Motor neuron (in vitro differentiated cells): ENCODE measurements at regions not wholly inside any gene's neighbourhood (a gene's known extent, or its start where the extent isn't known, plus 50 kb on each side); places are given as distances from the start of the nearest gene placed in this dataset.
"Not testable (repeated sequence)": the region's sequence is repeated elsewhere in the genome, so short reads cannot be mapped to it uniquely, and the experiment has no call there.

Experiments
- ATAC-seq, 8 experiments: fragments of 200-7000 bp; cut with Tn5 transposase; replicated peaks in 6 of 8; 2 replicates each; pipeline ENCODE4 v1.8.0; 2021; ENCODE audit warnings: mild to moderate bottlenecking in 8 of 8, moderate library complexity in 8 of 8
- H3K27ac ChIP-seq, 2 donors: fragments of 250-450 bp; sonication (Bioruptor Pico); 2 replicates each; pipeline ENCODE4 v1.9.0; 2021; ENCODE audit warnings: antibody characterized with exemption in 2 of 2, mild to moderate bottlenecking in 2 of 2, moderate library complexity in 1 of 2
- H3K4me1 ChIP-seq, 2 donors: fragments of 250-450 bp; sonication (Bioruptor Pico); replicated peaks in 1 of 2; 2 replicates each; pipeline ENCODE4 v1.6.1; 2021; ENCODE audit warnings: antibody characterized with exemption in 2 of 2, mild to moderate bottlenecking in 2 of 2, moderate library complexity in 1 of 2
- H3K4me3 ChIP-seq, 5 donors: fragments of 250-450 bp; sonication (Bioruptor Pico); 2 replicates each; pipeline ENCODE4 v1.9.0; 2021; ENCODE audit warnings: antibody characterized with exemption in 5 of 5, mild to moderate bottlenecking in 5 of 5, moderate library complexity in 4 of 5
- WGBS, 10 experiments: fragments of 450-650 bp; shearing (Covaris generic); methylation state at CpG; one replicate each; pipeline ENCODE4 v1.0.0; 2022; 5-methylcytosine and 5-hydroxymethylcytosine counted together
- in situ Hi-C, 9 experiments: fragments of 400-800 bp; cut with MboI; loops; one replicate each; pipeline ENCODE4 v1.15.0; 2021; ENCODE audit warnings: low sequenced_read_pairs in 9 of 9, low pct_unique_long_range_greater_than_20kb in 2 of 9; ENCODE audit not compliant: unreplicated experiment in 9 of 9

DNA sequence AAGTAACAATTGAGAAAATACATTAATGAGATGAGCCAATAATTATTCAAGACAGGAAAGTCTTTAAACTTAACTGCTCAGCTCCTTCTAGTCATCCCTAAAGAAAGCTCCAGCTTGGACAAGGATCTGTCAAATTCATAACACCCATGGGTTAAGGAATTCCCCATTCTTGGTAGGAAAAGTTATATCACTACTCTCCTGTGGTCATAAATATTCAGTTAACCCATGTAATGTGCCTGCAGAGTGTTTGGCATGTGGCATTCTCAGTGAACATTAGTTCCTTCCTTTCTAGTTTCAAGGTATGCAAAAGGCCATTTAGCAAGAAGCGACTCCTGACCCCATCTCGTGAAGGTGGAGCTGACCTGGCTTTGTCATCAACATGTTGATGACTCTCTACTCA is 76.7 kb upstream of the VCAM1 start:
- H3K4me1 ChIP-seq = no peaks in the 10 kb centered on the region
- H3K4me3 ChIP-seq = no peak overlapping the region
- in situ Hi-C loops = no loop called here
- no peak for ATAC-seq
- H3K27ac ChIP-seq = no peak overlapping the region
- WGBS, 10 experiments = 60 to 100% (median 80%) methylated on average over 1 to 2 of the region's 2 CpGs; no CpG with 5 or more reads in 3 of the 10 experiments

GRCh38 chr1:100643471-100644196 is 75.9 kb upstream of the VCAM1 start:
- Histone ChIP-seq H3K4me1 (no peaks in the 10 kb centered on the region), H3K4me3 (no peak overlapping the region), H3K27ac (no peak overlapping the region)
- in situ Hi-C loops = no loop called here
- 0 to 90% (median 64%) methylated on average over 1 to 4 of the region's 4 CpGs for WGBS, 10 experiments
- ATAC-seq = no peak

DNA sequence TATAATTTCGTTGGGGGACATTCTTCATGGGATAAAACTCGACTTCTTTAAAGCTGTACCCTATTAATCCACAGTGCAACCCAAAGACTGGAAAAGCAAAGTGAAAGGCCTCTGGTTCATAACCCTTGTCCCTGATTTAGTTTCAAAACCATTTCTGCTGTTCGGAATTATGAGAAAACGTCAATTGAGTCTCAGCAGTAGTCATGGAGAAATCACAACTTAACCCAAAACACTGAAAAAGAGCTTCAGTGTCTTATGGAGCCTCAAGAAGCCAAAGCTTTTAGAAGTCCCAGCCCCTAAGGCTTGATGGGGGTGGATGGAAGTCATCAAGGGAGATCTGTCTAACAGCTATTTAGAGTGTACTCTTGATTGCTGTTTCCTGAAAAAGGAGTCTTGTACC is 73.5 kb upstream of the VCAM1 start:
- no peak overlapping the region for H3K27ac ChIP-seq
- ATAC-seq = no peak
- H3K4me1 ChIP-seq = no peaks in the 10 kb centered on the region
- 0 to 84% (median 49%) methylated on average over 1 to 4 of the region's 4 CpGs; no CpG with 5 or more reads in 2 of the 10 experiments for WGBS, 10 experiments
- in situ Hi-C loops = no loop called here
- no peak overlapping the region for H3K4me3 ChIP-seq

GRCh38 chr1:100649146-100649545 is 70.4 kb upstream of the VCAM1 start:
- WGBS, 10 experiments = 33 to 100% (median 76%) methylated on average over 1 of the region's 1 CpG; no CpG with 5 or more reads in 2 of the 10 experiments
- in situ Hi-C loops = no loop called here
- H3K4me3 ChIP-seq = no peak overlapping the region
- H3K27ac ChIP-seq = no peak overlapping the region
- no peak for ATAC-seq
- H3K4me1 ChIP-seq = no peaks in the 10 kb centered on the region

GRCh38 chr1:100657876-100658715 is 61.4 kb upstream of the VCAM1 start:
- in situ Hi-C loops = no loop called here
- no peaks in the 10 kb centered on the region for H3K4me1 ChIP-seq
- H3K27ac ChIP-seq = no peak overlapping the region
- WGBS, 10 experiments = 21 to 92% (median 87%) methylated on average over 2 to 10 of the region's 10 CpGs
- H3K4me3 ChIP-seq = no peak overlapping the region
- no peak for ATAC-seq

GRCh38 chr1:100658716-100659026 is 60.9 kb upstream of the VCAM1 start:
- no peak for ATAC-seq
- H3K27ac ChIP-seq = no peak overlapping the region
- H3K4me1 ChIP-seq = no peaks in the 10 kb centered on the region
- H3K4me3 ChIP-seq = no peak overlapping the region
- in situ Hi-C loops = no loop called here

DNA sequence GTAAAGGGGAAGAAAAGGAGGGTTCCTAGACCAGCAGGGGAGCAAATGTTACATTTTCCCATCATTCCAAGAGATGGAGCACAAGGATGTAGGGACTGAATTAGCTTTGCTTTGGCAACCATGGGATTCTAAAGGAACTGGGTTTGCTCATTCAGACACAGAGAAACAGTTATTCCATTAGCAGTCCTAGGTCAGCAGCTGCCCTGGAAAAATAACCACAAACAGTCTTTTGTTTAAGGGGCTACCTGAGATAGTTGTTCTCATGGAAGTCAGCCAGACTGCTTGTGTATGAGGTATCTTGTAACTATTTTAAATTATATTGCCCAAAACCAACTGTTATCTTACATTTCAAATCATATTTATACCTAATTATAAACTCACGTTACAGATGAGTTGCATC is 58.4 kb upstream of the VCAM1 start:
- Histone ChIP-seq H3K27ac (no peak overlapping the region), H3K4me1 (no peaks in the 10 kb centered on the region), H3K4me3 (no peak overlapping the region)
- WGBS, 10 experiments = 33 to 100% (median 80%) methylated on average over 1 of the region's 1 CpG; no CpG with 5 or more reads in 1 of the 10 experiments
- in situ Hi-C loops = no loop called here
- ATAC-seq = no peak

DNA sequence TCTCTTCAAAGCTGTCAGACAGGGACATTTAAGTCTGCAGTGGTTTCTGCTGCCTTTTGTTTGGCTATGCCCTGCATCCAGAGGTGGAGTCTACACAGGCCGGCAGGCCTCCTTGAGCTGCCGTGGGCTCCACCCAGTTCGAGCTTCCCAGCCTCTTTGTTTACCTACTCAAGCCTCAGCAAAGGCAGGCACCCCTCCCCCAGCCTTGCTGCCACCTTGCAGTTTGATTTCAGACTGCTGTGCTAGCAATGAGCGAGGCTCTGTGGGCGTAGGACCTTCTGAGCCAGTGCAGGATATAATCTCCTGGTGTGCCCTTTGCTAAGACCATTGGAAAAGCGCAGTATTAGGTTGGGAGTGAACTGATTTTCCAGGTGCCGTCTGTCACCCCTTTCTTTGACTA is 51.0 kb upstream of the VCAM1 start:
- 60 to 100% (median 67%) methylated on average over 1 to 6 of the region's 7 CpGs; no CpG with 5 or more reads in 3 of the 10 experiments for WGBS, 10 experiments
- H3K27ac ChIP-seq, H3K4me3 ChIP-seq, in situ Hi-C loops, H3K4me1 ChIP-seq, ATAC-seq: not testable (repeated sequence)
